Astrocyte of the cerebellum (primary cell): ENCODE measurements at regions not wholly inside any gene's neighbourhood (a gene's known extent, or its start where the extent isn't known, plus 50 kb on each side); places are given as distances from the start of the nearest gene placed in this dataset.

Experiments
- DNase-seq: peaks from one replicate; pipeline ENCODE4 v3.0.0-alpha.2; 2011; ENCODE audit warnings: low read depth
- H3K4me3 ChIP-seq: 2 replicates; pipeline ENCODE4 v1.5.1; 2011; ENCODE audit warnings: mild to moderate bottlenecking, low read depth, low read length, moderate library complexity
- CTCF ChIP-seq: IDR thresholded peaks from 2 replicates; pipeline ENCODE4 v1.5.1; 2012; ENCODE audit warnings: low read length, low read depth, moderate library complexity, mild to moderate bottlenecking; ENCODE audit errors: missing control alignments
- in situ Hi-C: cut with HindIII; loops from 2 replicates; pipeline ENCODE4 v1.10.0; 2017; ENCODE audit warnings: low sequenced_read_pairs

- H3K4me3 ChIP-seq, result no peak overlapping the region
Observed at GRCh38 chr10:10032991-10033390, 984.7 kb upstream of the CELF2 start.

GRCh38 chr10:10038348-10038747 lies 979.3 kb upstream of the CELF2 start:
- in situ Hi-C loops, result no loop called here
- no peak for DNase-seq
- H3K4me3 ChIP-seq, result no peak overlapping the region
- TF ChIP-seq CTCF, result no peak

More at GRCh38 chr10:10032991-10033390, 984.7 kb upstream of the CELF2 start:
- no peak for TF ChIP-seq CTCF
- DNase-seq, result no peak
- in situ Hi-C loops, result no loop called here

GRCh38 chr10:10039595-10039994 lies 978.1 kb upstream of the CELF2 start:
- no peak for TF ChIP-seq CTCF
- DNase-seq, result no peak
- no peak overlapping the region for H3K4me3 ChIP-seq
- in situ Hi-C loops, result no loop called here

GRCh38 chr10:10043083-10043482 lies 974.6 kb upstream of the CELF2 start:
- in situ Hi-C loops, result no loop called here
- TF ChIP-seq CTCF, result no peak
- H3K4me3 ChIP-seq, result no peak overlapping the region
- no peak for DNase-seq

GRCh38 chr10:10044922-10045764 lies 972.5 kb upstream of the CELF2 start:
- no peak for TF ChIP-seq CTCF
- in situ Hi-C loops, result no loop called here
- H3K4me3 ChIP-seq, result no peak overlapping the region
- DNase-seq, result no peak

- no peak for TF ChIP-seq CTCF
- DNase-seq, result no peak
- in situ Hi-C loops, result no loop called here
- no peak overlapping the region for H3K4me3 ChIP-seq
Observed at GRCh38 chr10:10045765-10046028, 972.0 kb upstream of the CELF2 start.
